ENCODE measurements at regions not wholly inside any gene's neighbourhood (a gene's known extent, or its start where the extent isn't known, plus 50 kb on each side); places are given as distances from the start of the nearest gene placed in this dataset.
"Not testable (repeated sequence)": the region's sequence is repeated elsewhere in the genome, so short reads cannot be mapped to it uniquely, and the experiment has no call there.

GRCh38 chr12:100083308-100083707 lies 59.4 kb downstream of the BLTP3B start (continued):
- TF ChIP-seq SIN3A (conservative IDR thresholded peaks at IDR 0.05 in 1 of 2, IDR thresholded peaks at IDR 0.05 in 1 of 2; ENCODE audit: low read depth in 1 of 2, low read length in 2 of 2), result no peak

- H2AK5ac ChIP-seq (ENCODE audit: low read depth, low read length); H3K27ac ChIP-seq (ENCODE audit: low read depth, low read length); H2BK15ac ChIP-seq (ENCODE audit: low read length); H2BK120ac ChIP-seq (replicated peaks; ENCODE audit: low read depth, low read length); H3K56ac ChIP-seq (replicated peaks; ENCODE audit: insufficient read length, low read depth, low read length); H3K4ac ChIP-seq (replicated peaks; ENCODE audit: insufficient read length, low read depth, low read length); H3K79me1 ChIP-seq (ENCODE audit: low read depth, low read length); H4K8ac ChIP-seq (ENCODE audit: extremely low read depth, insufficient read depth, low read length); H3K4me2 ChIP-seq (ENCODE audit: insufficient read depth in 1 of 2, low read depth in 2 of 2, low read length in 2 of 2); H2BK5ac ChIP-seq (ENCODE audit: low read depth, low read length); H3K4me1 ChIP-seq (replicated peaks in 1 of 4; ENCODE audit: control insufficient read depth in 3 of 4, insufficient read depth in 4 of 4, low read length in 3 of 4); POLR2A ChIA-PET (ENCODE audit: partially characterized antibody); H3K4me3 ChIP-seq (ENCODE audit: extremely low read depth in 1 of 4, insufficient read depth in 2 of 4, low read depth in 3 of 4, low read length in 4 of 4); H3K27me3 ChIP-seq (replicated peaks in 1 of 4; ENCODE audit: control insufficient read depth in 3 of 4, extremely low read depth in 1 of 4, insufficient read depth in 3 of 4, low read length in 3 of 4); FAIRE-seq; H2BK12ac ChIP-seq (ENCODE audit: low read depth, low read length); H4K5ac ChIP-seq (ENCODE audit: insufficient read length, low read depth, low read length); H3K14ac ChIP-seq (ENCODE audit: insufficient read length); H3K79me2 ChIP-seq (ENCODE audit: control insufficient read depth in 1 of 2, insufficient read depth in 2 of 2, low read length in 2 of 2); H4K20me1 ChIP-seq (replicated peaks in 1 of 2; ENCODE audit: control insufficient read depth in 1 of 2, insufficient read depth in 2 of 2, low read length in 2 of 2); H3K18ac ChIP-seq (ENCODE audit: extremely low read depth, low read length); DNase-seq (ENCODE audit: low read depth in 1 of 2, low spot score in 2 of 2); H4K91ac ChIP-seq (replicated peaks; ENCODE audit: insufficient read length, low read length); H3K23me2 ChIP-seq (ENCODE audit: low read depth, low read length); H2BK20ac ChIP-seq (ENCODE audit: low read length); H2AFZ ChIP-seq (ENCODE audit: low read length); H3K9ac ChIP-seq (replicated peaks in 1 of 4; ENCODE audit: extremely low read depth in 1 of 4, low read depth in 3 of 4, low read length in 3 of 4); H3K23ac ChIP-seq (ENCODE audit: insufficient read length): not testable (repeated sequence)
- 90% methylated on average over 3 of the region's 3 CpGs; no CpG with 5 or more reads in 1 of the 2 experiments for WGBS, 2 experiments (ENCODE audit: extremely low coverage in 1 of 2, insufficient coverage in 1 of 2, insufficient read length in 1 of 2, insufficient replicate concordance in 2 of 2, low coverage in 1 of 2, low lambda C conversion rate in 2 of 2, missing lambda C conversion rate in 1 of 2)
- Histone ChIP-seq H3K36me3 (ENCODE audit: control insufficient read depth in 2 of 4, insufficient read depth in 4 of 4, low read length in 3 of 4) (peaks cover 10 to 56% (median 34%) of the 10 kb centered on the region in 4 experiments; a peak in 7 of 8 replicates), H3K9me3 (ENCODE audit: insufficient read depth in 2 of 2, low read depth in 1 of 2, low read length in 1 of 2) (peaks cover 4 to 15% of the 10 kb centered on the region in 2 experiments; a peak in 3 of 4 replicates)
- CTCF ChIA-PET (ENCODE audit: partially characterized antibody), result interaction anchor here (0.6 to 2.4 kb wide), 2 partner anchors 76 to 137 kb away, joined by 3 to 5 read pairs; no protein-coding TSS in a partner anchor
Observed at GRCh38 chr12:100078777-100079176, 63.9 kb downstream of the BLTP3B start.
